Stimulated activated memory B cell treated with anti-CD40 and anti-IgM and Interleukin-4, amounts not matched to agents 10 μg/mL and 1 μg/mL and 100 μg/mL, for 72 hours (primary cell): ENCODE measurements at regions not wholly inside any gene's neighbourhood (a gene's known extent, or its start where the extent isn't known, plus 50 kb on each side); places are given as distances from the start of the nearest gene placed in this dataset.
A peak's percentile ranks its signal among the peaks of the same experiment; 100 is the strongest.
"Not testable (repeated sequence)": the region's sequence is repeated elsewhere in the genome, so short reads cannot be mapped to it uniquely, and the experiment has no call there.

Source experiments
- ATAC-seq: fragments of 150-1000 bp; cut with Tn5 transposase; 2 replicates; pipeline ENCODE4 v1.10.0; 2021
- H3K27ac Mint-ChIP-seq: one replicate; pipeline ENCODE4 v1.8.0; 2022; ENCODE audit warnings: mild to moderate bottlenecking, mixed read lengths
- H3K27me3 Mint-ChIP-seq: one replicate; pipeline ENCODE4 v1.8.0; 2022; ENCODE audit warnings: mixed read lengths
- H3K36me3 Mint-ChIP-seq: one replicate; pipeline ENCODE4 v1.8.0; 2022; ENCODE audit warnings: mixed read lengths
- H3K4me1 Mint-ChIP-seq: one replicate; pipeline ENCODE4 v1.8.0; 2022; ENCODE audit warnings: mixed read lengths
- H3K4me3 Mint-ChIP-seq: one replicate; pipeline ENCODE4 v1.8.0; 2022; ENCODE audit warnings: mild to moderate bottlenecking, moderate library complexity, mixed read lengths
- H3K9me3 Mint-ChIP-seq: one replicate; pipeline ENCODE4 v1.8.0; 2022; ENCODE audit warnings: mixed read lengths

DNA sequence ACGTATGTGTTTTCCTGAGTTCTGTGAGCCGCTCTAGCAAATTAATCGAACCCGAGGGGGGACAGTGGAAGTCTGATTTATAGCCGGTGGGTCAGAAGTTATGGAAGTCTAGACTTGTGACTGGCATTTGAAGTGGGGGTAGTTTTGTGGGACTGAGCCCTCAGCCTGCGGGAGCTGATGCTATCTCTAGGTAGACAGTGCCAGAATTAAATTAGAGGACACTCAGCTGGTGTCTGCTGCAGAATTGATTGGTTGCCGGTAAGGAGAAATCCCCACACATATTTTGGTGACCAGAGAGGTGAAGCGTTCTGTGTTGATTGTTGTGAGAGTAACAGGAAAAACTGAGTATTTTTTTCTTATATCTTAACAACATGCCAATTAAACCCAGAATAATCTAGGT, 143.8 kb upstream of the ADCY1 start:
- Mint-ChIP-seq H3K27me3 (peaks cover 33% of the 10 kb centered on the region), H3K4me3 (no peak overlapping the region), H3K4me1 (no peaks in the 10 kb centered on the region), H3K9me3 (peaks cover 3% of the 10 kb centered on the region), H3K27ac (no peak overlapping the region), H3K36me3 (no peaks in the 10 kb centered on the region)
- no peak for ATAC-seq

DNA sequence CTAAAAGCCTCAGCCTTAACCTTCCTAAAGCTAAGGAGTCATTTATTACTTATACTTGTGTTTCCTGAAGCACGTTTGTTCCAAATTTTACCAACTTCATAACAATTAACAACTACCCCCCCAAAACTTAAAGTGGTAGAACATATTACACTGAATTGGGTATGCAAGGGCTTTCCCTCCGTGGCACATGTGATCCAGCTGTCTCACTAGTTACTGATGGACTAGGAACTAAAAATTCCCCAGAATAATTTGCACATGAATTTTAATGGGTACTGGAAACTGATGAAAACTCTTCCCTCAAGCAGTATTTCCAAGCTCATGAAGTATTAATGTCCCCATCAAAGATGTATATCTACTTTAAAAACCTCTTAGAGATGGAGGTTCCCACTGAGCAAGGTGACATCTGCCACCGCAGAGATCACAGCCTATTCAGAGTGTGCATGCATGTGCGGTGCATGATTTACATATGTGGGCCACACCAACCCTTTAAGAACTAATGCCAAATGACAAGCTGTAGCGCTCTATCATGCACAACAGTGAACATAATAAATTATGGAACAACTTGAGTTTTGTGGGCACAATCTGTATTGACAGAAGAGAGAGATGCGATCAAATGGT, 139.9 kb upstream of the ADCY1 start:
- Mint-ChIP-seq H3K4me3 (no peak overlapping the region), H3K4me1 (no peaks in the 10 kb centered on the region), H3K36me3 (no peaks in the 10 kb centered on the region), H3K27me3 (peaks cover 40% of the 10 kb centered on the region), H3K9me3 (peaks cover 5% of the 10 kb centered on the region), H3K27ac (no peak overlapping the region)
- ATAC-seq = no peak

DNA sequence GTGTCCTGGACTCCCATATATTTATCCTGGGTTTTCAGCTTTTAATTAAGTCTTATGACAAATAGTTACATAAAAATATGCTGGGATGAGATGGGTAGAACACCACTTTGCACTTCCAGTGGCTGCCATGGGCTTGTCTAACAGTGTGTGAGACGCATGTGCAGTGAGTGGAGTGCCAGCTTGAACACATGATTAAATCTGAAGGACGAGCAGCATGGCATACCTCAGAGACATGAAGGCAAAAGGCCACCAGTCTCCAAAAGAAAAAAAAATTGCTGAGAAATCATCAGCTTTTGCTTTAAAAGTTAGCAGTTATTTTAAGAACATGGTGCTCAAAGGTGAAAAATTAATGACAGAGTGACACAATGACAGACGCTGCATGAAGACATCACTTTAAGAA, 139.0 kb upstream of the ADCY1 start:
- Mint-ChIP-seq H3K36me3 (no peaks in the 10 kb centered on the region), H3K27me3 (peaks cover 49% of the 10 kb centered on the region), H3K9me3 (peaks cover 6% of the 10 kb centered on the region), H3K4me3 (no peak overlapping the region), H3K27ac (no peak overlapping the region), H3K4me1 (no peaks in the 10 kb centered on the region)
- ATAC-seq = no peak

- Mint-ChIP-seq H3K9me3 (peaks cover 7% of the 10 kb centered on the region), H3K27me3 (peaks cover 55% of the 10 kb centered on the region), H3K36me3 (no peaks in the 10 kb centered on the region), H3K27ac (no peak overlapping the region), H3K4me1 (no peaks in the 10 kb centered on the region), H3K4me3 (no peak overlapping the region)
- no peak for ATAC-seq
These were observed 138.3 kb upstream of the ADCY1 start for GRCh38 chr7:45435846-45436245.

DNA sequence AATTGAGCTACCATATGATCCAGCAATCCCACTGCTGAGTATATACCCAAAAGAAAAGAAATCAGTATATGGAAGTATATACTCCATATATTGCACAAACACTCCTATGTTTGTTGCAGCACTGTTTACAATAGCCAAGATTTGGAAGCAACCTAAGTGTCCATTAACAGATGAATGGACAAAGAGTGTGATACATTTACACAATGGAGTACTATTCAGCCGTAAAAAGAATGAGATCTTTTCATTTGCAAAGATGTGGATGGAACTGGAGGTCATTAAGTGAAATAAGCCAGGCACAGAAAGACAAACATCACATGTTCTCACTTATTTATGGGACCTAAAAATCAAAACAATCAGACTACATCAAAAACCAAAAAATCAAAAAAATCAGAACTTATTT, 133.4 kb upstream of the ADCY1 start:
- not testable (repeated sequence) for H3K36me3 Mint-ChIP-seq, H3K4me3 Mint-ChIP-seq, ATAC-seq, H3K4me1 Mint-ChIP-seq, H3K9me3 Mint-ChIP-seq, H3K27ac Mint-ChIP-seq
- H3K27me3 Mint-ChIP-seq = peaks cover 45% of the 10 kb centered on the region

- Mint-ChIP-seq H3K36me3 (no peaks in the 10 kb centered on the region), H3K27me3 (peaks cover 33% of the 10 kb centered on the region), H3K4me3 (no peak overlapping the region), H3K9me3 (peaks cover 2% of the 10 kb centered on the region), H3K27ac (no peak overlapping the region), H3K4me1 (no peaks in the 10 kb centered on the region)
- ATAC-seq = no peak
These were observed 130.9 kb upstream of the ADCY1 start for GRCh38 chr7:45443263-45443662.

DNA sequence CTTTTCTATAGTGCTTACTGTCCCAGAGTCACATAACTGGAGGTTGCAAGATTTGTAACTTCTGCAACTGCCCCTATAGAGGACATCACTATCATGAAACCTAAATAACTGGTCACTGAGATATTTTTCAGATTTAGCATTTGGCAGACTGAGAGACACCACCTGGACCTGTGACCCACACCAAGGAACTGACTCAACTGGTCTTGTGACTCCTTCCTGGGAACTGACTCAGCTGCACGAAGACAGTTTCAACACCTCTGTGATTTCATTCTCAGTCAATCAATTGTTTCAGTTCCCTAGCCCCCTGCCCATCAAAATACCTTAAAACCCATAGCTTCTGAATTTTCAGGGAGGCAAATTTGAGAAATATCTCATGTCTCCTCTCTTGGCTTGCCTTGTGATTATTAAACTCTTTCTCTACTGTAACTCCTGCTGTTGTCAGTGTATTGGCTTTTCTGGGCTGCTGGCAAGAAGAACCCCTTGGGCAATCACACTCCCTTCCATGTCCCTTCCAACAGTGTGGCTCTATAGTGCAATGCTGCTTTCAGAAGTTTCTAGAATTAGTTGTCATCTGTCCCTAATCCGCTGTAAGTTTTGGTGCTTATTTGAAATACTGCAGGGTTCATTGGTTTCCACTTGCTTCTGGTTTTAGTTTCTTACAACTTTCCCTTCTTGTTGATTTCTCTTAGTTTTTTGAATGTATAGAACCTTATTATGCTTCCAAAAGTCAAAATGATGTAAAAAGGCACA, 127.8 kb upstream of the ADCY1 start:
- ATAC-seq = peak; percentile 70
- Mint-ChIP-seq H3K4me3 (no peak overlapping the region), H3K4me1 (no peaks in the 10 kb centered on the region), H3K27me3 (peaks cover 9% of the 10 kb centered on the region), H3K9me3 (no peaks in the 10 kb centered on the region), H3K27ac (no peak overlapping the region), H3K36me3 (no peaks in the 10 kb centered on the region)

DNA sequence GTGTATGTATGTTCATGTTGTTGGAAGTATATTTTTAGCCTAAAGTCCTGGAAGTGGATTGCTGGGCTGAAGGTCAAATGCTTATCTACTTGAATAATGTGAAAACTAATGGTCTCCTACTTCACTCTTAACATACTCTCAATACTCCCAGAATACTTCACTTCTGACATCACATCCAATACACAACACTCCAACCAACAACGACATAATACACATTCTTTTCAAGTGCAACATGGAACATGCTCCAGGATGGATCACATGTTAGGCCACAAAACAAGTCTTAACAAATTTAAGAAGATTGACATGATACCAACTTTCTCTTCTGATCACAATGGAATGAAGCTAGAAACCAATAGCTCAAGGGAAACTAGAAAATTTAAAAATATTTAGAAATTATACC, 126.9 kb upstream of the ADCY1 start:
- ATAC-seq = no peak
- Mint-ChIP-seq H3K27me3 (peaks cover 9% of the 10 kb centered on the region), H3K4me3 (no peak overlapping the region), H3K27ac (no peak overlapping the region), H3K36me3 (no peaks in the 10 kb centered on the region), H3K9me3 (no peaks in the 10 kb centered on the region), H3K4me1 (no peaks in the 10 kb centered on the region)

GRCh38 chr7:45450571-45451204, 123.5 kb upstream of the ADCY1 start:
- Mint-ChIP-seq H3K4me3 (no peak overlapping the region), H3K9me3 (no peaks in the 10 kb centered on the region), H3K4me1 (no peaks in the 10 kb centered on the region), H3K27me3 (peaks cover 12% of the 10 kb centered on the region), H3K36me3 (no peaks in the 10 kb centered on the region), H3K27ac (no peak overlapping the region)
- ATAC-seq = no peak

DNA sequence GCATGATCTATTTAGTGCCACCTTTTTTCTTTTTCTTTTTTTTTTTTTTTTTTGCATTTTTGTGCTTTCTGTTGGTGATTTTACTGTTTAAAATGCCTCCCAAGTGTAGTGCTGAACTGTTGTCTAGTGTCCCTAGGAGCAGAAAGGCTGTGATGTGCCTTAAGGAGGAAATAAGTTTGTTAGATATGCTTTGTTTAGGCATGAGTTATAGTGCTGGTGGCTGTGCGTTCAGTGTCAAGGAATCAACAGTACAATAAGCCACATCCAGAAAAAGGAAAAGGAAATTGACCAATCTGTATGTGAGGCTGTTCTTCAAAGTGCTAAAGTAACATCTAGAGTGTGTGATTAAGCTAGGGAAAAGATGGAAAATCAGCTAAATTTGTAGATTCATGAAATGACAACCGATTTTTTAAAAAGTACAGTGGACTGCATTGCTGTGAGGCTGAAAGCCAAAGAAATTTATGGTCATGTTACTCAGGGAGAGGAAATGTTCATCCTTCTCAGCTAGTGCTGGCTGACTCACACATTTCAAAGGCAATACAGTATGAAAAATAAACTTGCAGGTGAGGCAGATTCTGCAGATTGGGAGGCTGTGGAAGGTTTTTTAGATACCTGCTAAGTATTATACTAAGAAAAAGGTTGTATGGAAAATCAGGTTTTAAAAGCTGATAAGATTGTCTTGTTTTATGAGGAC, 122.7 kb upstream of the ADCY1 start:
- H3K27ac Mint-ChIP-seq = no peak overlapping the region
- no peaks in the 10 kb centered on the region for H3K4me1 Mint-ChIP-seq
- H3K36me3 Mint-ChIP-seq = no peaks in the 10 kb centered on the region
- no peak for ATAC-seq
- peaks cover 20% of the 10 kb centered on the region for H3K27me3 Mint-ChIP-seq
- H3K4me3 Mint-ChIP-seq = no peak overlapping the region
- no peaks in the 10 kb centered on the region for H3K9me3 Mint-ChIP-seq

DNA sequence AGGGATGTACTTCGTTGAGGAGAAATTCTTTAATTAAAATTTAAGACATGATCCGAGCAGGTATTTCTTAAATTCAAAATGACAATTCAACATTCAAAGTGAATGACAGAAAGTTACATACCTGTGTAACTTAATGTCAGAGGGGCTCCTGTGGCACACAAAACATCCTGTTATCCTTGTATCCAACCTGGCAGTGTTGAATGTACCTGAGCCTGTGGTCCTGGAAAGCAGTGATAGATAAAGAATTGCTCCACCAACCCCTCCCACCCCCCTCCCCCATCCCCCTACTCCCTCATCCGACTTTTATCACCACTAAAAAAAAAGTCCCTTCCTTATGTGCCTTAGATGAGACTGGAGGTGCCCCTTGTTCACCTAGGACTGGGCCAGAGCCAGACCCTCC, 119.4 kb upstream of the ADCY1 start:
- no peak for ATAC-seq
- no peaks in the 10 kb centered on the region for H3K36me3 Mint-ChIP-seq
- no peaks in the 10 kb centered on the region for H3K9me3 Mint-ChIP-seq
- peaks cover 22% of the 10 kb centered on the region for H3K27me3 Mint-ChIP-seq
- H3K27ac Mint-ChIP-seq = no peak overlapping the region
- H3K4me3 Mint-ChIP-seq = no peak overlapping the region
- H3K4me1 Mint-ChIP-seq = no peaks in the 10 kb centered on the region

DNA sequence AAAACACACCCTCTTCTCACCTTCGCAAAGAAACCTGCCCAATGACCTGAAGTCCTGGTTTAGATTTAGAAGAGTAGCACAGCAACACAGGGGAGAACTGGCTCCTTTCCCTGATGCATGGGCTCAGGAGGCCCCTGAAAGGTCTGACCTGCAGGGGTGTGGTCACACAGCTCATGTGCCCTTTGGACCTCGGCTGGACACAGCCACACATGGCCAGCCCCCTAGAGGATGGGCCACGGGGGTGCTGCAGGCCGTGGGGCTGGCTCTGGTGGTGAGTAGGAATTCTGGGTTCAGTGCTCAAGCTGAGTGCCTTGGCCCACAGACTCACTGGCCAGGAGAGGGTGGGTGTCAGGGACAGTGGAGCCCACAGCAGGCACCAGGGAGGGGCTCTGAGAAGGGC, 118.5 kb upstream of the ADCY1 start:
- no peak overlapping the region for H3K27ac Mint-ChIP-seq
- no peaks in the 10 kb centered on the region for H3K36me3 Mint-ChIP-seq
- H3K27me3 Mint-ChIP-seq = peaks cover 22% of the 10 kb centered on the region
- no peak for ATAC-seq
- no peak overlapping the region for H3K4me3 Mint-ChIP-seq
- no peaks in the 10 kb centered on the region for H3K4me1 Mint-ChIP-seq
- no peaks in the 10 kb centered on the region for H3K9me3 Mint-ChIP-seq

- Mint-ChIP-seq H3K4me1 (no peaks in the 10 kb centered on the region), H3K9me3 (no peaks in the 10 kb centered on the region), H3K36me3 (no peaks in the 10 kb centered on the region), H3K27ac (no peak overlapping the region), H3K4me3 (no peak overlapping the region), H3K27me3 (peaks cover 22% of the 10 kb centered on the region)
- peak; percentile 4 for ATAC-seq
These were observed 118.1 kb upstream of the ADCY1 start for GRCh38 chr7:45456105-45456504.

GRCh38 chr7:45456747-45457524, 117.2 kb upstream of the ADCY1 start:
- Mint-ChIP-seq H3K4me3 (no peak overlapping the region), H3K27me3 (peaks cover 22% of the 10 kb centered on the region)
- ATAC-seq = no peak

DNA sequence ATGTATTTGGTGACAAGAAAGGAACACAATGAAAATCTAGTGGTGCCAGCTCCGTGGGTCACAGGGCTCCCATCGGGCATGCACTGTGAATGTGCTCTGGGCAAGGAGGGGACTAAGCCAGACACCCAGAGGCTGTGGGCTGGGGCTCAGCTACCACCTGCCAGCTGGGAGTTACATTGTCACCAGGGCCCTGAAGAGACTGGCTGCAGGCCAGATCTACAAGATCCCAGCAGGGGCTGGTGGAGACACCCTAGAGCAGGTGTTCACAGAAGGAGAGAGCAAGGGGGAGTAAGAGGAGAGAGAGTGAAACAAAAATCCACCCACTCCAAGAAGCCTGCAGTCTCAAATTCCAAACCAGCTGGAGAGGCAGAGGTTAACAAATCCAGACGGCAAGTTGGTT, 116.6 kb upstream of the ADCY1 start:
- peaks cover 22% of the 10 kb centered on the region for H3K27me3 Mint-ChIP-seq
- H3K4me1 Mint-ChIP-seq = no peaks in the 10 kb centered on the region
- no peaks in the 10 kb centered on the region for H3K36me3 Mint-ChIP-seq
- peaks cover 3% of the 10 kb centered on the region for H3K9me3 Mint-ChIP-seq
- H3K4me3 Mint-ChIP-seq = no peak overlapping the region
- no peak overlapping the region for H3K27ac Mint-ChIP-seq
- ATAC-seq = no peak

More at GRCh38 chr7:45456747-45457524, 117.2 kb upstream of the ADCY1 start:
- Mint-ChIP-seq H3K4me1 (no peaks in the 10 kb centered on the region), H3K9me3 (no peaks in the 10 kb centered on the region), H3K36me3 (no peaks in the 10 kb centered on the region), H3K27ac (no peak overlapping the region)
